CD4-positive, alpha-beta T cell (primary cell): ENCODE measurements at regions not wholly inside any gene's neighbourhood (a gene's known extent, or its start where the extent isn't known, plus 50 kb on each side); places are given as distances from the start of the nearest gene placed in this dataset.

ENCODE experiments used
- ATAC-seq: fragments of 200-7000 bp; cut with Tn5 transposase; one replicate; pipeline ENCODE4 v1.10.0; 2022; ENCODE audit warnings: mild to moderate bottlenecking; ENCODE audit not compliant: poor library complexity
- CTCF ChIA-PET: fragments of 350-600 bp; sonication (Branson Sonifier 250); formaldehyde crosslinking; loops from one replicate; lab custom pipeline; 2021; ENCODE audit warnings: antibody characterized with exemption, inconsistent platforms; lab: Charles Lee
- POLR2A ChIA-PET: fragments of 350-600 bp; sonication (Branson Sonifier 250); formaldehyde crosslinking; loops from one replicate; lab custom pipeline; 2021; ENCODE audit warnings: antibody characterized with exemption, inconsistent platforms; lab: Charles Lee
- DNase-seq, 14 experiments: peaks; one replicate each; pipeline ENCODE4 v3.0.0-alpha.2; 2013 to 2020; ENCODE audit warnings: mixed read lengths in 2 of 14
- H3K27ac ChIP-seq, 2 donors: one replicate each; pipeline versions ENCODE4 v1.5.1 to v1.7.0; 2013; ENCODE audit warnings: low read length in 2 of 2, low read depth in 1 of 2, mild to moderate bottlenecking in 1 of 2
- H3K27me3 ChIP-seq, 2 experiments: 1 replicate in 1 of 2; 2 replicates in 1 of 2; pipeline versions ENCODE4 v1.6.1 to v1.7.0; 2013; ENCODE audit warnings: low read length in 2 of 2, control low read depth in 1 of 2, mild to moderate bottlenecking in 1 of 2, moderate library complexity in 1 of 2; ENCODE audit not compliant: insufficient read depth in 2 of 2, control insufficient read depth in 1 of 2
- H3K36me3 ChIP-seq: one replicate; pipeline ENCODE4 v1.6.1; 2013; ENCODE audit warnings: low read length, control low read depth; ENCODE audit not compliant: insufficient read depth
- H3K4me1 ChIP-seq: one replicate; pipeline ENCODE4 v1.6.1; 2013; ENCODE audit warnings: low read length, control low read depth; ENCODE audit not compliant: insufficient read depth
- H3K4me3 ChIP-seq: one replicate; pipeline ENCODE4 v1.5.1; 2013; ENCODE audit warnings: mild to moderate bottlenecking, low read length, moderate library complexity
- H3K9me3 ChIP-seq, 2 experiments: 1 replicate in 1 of 2; 2 replicates in 1 of 2; pipeline versions ENCODE4 v1.6.1 to v1.7.0; 2013; ENCODE audit warnings: low read length in 2 of 2, mild to moderate bottlenecking in 2 of 2, control low read depth in 1 of 2, moderate library complexity in 1 of 2; ENCODE audit not compliant: control insufficient read depth in 1 of 2, insufficient read depth in 1 of 2
- H3K27ac Mint-ChIP-seq: one replicate; pipeline ENCODE4 v1.8.0; 2020; ENCODE audit warnings: mixed read lengths
- H3K27me3 Mint-ChIP-seq: one replicate; pipeline ENCODE4 v1.8.0; 2021; ENCODE audit warnings: mixed read lengths
- H3K36me3 Mint-ChIP-seq: one replicate; pipeline ENCODE4 v1.8.0; 2021; ENCODE audit warnings: low read depth, mixed read lengths
- H3K4me1 Mint-ChIP-seq: one replicate; pipeline ENCODE4 v1.8.0; 2021; ENCODE audit warnings: low read depth, mixed read lengths
- H3K4me3 Mint-ChIP-seq: one replicate; pipeline ENCODE4 v1.8.0; 2020; ENCODE audit warnings: mild to moderate bottlenecking, mixed read lengths
- H3K9me3 Mint-ChIP-seq: one replicate; pipeline ENCODE4 v1.8.0; 2020; ENCODE audit warnings: mixed read lengths
- intact Hi-C, 2 experiments: fragments of 100-400 bp; cut with DNase I in 1 of 2; cut with micrococcal nuclease in 1 of 2; formaldehyde crosslinking; loops; one replicate each; pipeline versions ENCODE4 v1.15.1 to v1.9.0; 2023 to 2025; cut with DNase I, micrococcal nuclease
- TF ChIP-seq, protein P1 (sequence below): fragments of 200-600 bp; IDR thresholded peaks from one replicate; pipeline ENCODE4 v1.8.0; 2022; ENCODE audit warnings: antibody characterized with exemption, mild to moderate bottlenecking

DNA sequence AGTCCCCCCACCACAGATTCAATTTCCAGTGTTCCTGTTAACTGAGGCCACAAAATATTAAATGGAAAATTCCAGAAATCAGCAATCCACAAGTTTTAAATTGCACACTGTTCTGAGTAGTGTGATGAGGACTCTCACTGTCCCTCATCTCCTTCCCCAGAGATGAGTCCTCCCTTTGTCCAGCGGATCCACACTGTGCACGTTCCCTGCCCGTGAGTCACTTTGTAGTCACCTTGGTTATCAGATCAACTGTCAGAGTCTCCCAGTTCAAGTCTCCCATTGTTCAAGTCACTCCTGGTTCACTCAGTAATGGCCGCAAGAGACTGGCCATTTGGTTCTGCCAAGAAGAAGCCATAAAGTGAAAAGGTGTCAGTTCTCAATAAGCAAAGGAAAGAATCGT is 168.6 kb upstream of the AFDN start:
- H3K4me1 Mint-ChIP-seq = no peaks in the 10 kb centered on the region
- H3K27me3 Mint-ChIP-seq = no peaks in the 10 kb centered on the region
- Histone ChIP-seq H3K27ac (no peak overlapping the region), H3K36me3 (no peaks in the 10 kb centered on the region), H3K4me3 (no peak overlapping the region), H3K9me3 (peaks cover 0 to 16% of the 10 kb centered on the region in 2 experiments), H3K27me3 (no peaks in the 10 kb centered on the region), H3K4me1 (no peaks in the 10 kb centered on the region)
- H3K4me3 Mint-ChIP-seq = no peak overlapping the region
- H3K9me3 Mint-ChIP-seq = no peaks in the 10 kb centered on the region
- ATAC-seq (no peak), DNase-seq (no peak)
- ChIA-PET CTCF (no interaction called here), POLR2A (no interaction called here)
- H3K36me3 Mint-ChIP-seq = no peaks in the 10 kb centered on the region
- intact Hi-C loops = no loop called here
- no peak overlapping the region for H3K27ac Mint-ChIP-seq
- TF ChIP-seq, protein P1, sequence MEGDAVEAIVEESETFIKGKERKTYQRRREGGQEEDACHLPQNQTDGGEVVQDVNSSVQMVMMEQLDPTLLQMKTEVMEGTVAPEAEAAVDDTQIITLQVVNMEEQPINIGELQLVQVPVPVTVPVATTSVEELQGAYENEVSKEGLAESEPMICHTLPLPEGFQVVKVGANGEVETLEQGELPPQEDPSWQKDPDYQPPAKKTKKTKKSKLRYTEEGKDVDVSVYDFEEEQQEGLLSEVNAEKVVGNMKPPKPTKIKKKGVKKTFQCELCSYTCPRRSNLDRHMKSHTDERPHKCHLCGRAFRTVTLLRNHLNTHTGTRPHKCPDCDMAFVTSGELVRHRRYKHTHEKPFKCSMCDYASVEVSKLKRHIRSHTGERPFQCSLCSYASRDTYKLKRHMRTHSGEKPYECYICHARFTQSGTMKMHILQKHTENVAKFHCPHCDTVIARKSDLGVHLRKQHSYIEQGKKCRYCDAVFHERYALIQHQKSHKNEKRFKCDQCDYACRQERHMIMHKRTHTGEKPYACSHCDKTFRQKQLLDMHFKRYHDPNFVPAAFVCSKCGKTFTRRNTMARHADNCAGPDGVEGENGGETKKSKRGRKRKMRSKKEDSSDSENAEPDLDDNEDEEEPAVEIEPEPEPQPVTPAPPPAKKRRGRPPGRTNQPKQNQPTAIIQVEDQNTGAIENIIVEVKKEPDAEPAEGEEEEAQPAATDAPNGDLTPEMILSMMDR = no peak

DNA sequence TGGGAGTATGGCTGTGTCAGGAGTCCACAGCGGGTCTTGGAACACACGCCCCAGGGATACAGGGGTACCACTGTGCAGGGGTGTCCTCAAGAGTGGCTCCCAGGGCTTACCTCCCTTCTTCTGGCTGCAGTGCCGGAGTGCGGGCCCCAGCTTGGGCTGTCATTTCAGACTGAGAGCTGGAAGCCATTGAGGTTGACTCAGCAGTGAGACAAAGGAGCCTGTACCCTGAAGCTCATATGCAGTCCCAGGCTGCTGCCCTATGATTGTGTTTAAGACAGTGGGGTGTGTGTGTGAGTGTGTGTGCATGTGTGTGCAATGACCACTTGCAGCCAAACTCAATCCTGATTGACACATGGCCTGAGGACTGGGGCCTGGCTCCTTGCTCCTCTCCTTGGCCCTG is 167.7 kb upstream of the AFDN start:
- TF ChIP-seq, protein P1 = no peak
- H3K4me3 ChIP-seq = no peak overlapping the region
- no peaks in the 10 kb centered on the region for H3K27me3 ChIP-seq
- no peak for ATAC-seq
- Mint-ChIP-seq H3K9me3 (no peaks in the 10 kb centered on the region), H3K27me3 (no peaks in the 10 kb centered on the region), H3K36me3 (no peaks in the 10 kb centered on the region), H3K4me3 (no peak overlapping the region), H3K4me1 (no peaks in the 10 kb centered on the region), H3K27ac (no peak overlapping the region)
- intact Hi-C loops = no loop called here
- DNase-seq = no peak
- H3K9me3 ChIP-seq = peaks cover 0 to 12% of the 10 kb centered on the region in 2 experiments
- H3K36me3 ChIP-seq = no peaks in the 10 kb centered on the region
- no peaks in the 10 kb centered on the region for H3K4me1 ChIP-seq
- ChIA-PET POLR2A (no interaction called here), CTCF (interaction anchor here (0.6 kb wide), 1 partner anchor 59 kb away, joined by 4 read pairs; no protein-coding TSS in a partner anchor)
- H3K27ac ChIP-seq = no peak overlapping the region

DNA sequence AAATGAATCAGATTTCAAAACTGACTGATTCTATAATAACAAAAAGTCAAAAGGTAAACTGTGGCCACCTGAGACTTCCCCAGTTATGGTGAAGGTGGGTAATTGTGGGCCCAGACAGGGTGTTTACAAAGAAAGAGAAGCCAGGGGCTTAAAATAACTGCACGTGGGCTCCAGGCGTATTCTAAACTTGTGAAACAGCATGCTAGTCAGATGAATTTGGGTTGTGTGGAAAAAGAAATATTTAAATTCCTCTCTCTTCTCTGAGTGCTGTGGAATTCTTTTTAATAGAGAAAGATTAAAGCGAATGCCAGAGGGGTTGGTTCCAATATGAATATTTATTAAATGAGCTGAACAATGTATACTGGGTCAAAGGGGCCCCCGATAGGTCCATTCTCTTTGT is 166.3 kb upstream of the AFDN start:
- Mint-ChIP-seq H3K4me3 (no peak overlapping the region), H3K27me3 (no peaks in the 10 kb centered on the region), H3K4me1 (no peaks in the 10 kb centered on the region), H3K36me3 (no peaks in the 10 kb centered on the region), H3K27ac (no peak overlapping the region), H3K9me3 (no peaks in the 10 kb centered on the region)
- intact Hi-C loops = no loop called here
- TF ChIP-seq, protein P1 = no peak
- Histone ChIP-seq H3K27me3 (no peaks in the 10 kb centered on the region), H3K36me3 (no peaks in the 10 kb centered on the region), H3K27ac (no peak overlapping the region), H3K9me3 (peaks cover 0 to 12% of the 10 kb centered on the region in 2 experiments), H3K4me3 (no peak overlapping the region), H3K4me1 (no peaks in the 10 kb centered on the region)
- ChIA-PET CTCF (no interaction called here), POLR2A (no interaction called here)
- no peak for ATAC-seq
- DNase-seq = no peak
